WTC11 (cell line): ENCODE measurements at regions not wholly inside any gene's neighbourhood (a gene's known extent, or its start where the extent isn't known, plus 50 kb on each side); places are given as distances from the start of the nearest gene placed in this dataset.

Experiments used
- ATAC-seq: fragments of 200-7000 bp; cut with Tn5 transposase; 2 replicates; pipeline ENCODE4 v1.10.0; 2021; ENCODE audit warnings: mild to moderate bottlenecking, moderate library complexity
- CTCF ChIA-PET: fragments of 300-600 bp; sonication (Branson Sonifier 250); formaldehyde crosslinking; loops from one replicate; lab custom pipeline; 2021; ENCODE audit warnings: antibody characterized with exemption; lab: Charles Lee
- POLR2A ChIA-PET: fragments of 350-600 bp; sonication (Branson Sonifier 250); formaldehyde crosslinking; loops from one replicate; lab custom pipeline; 2021; ENCODE audit warnings: antibody characterized with exemption; lab: Charles Lee
- DNase-seq: peaks from one replicate; pipeline ENCODE4 v3.0.0; 2021; ENCODE audit warnings: low spot score
- H3K27ac Mint-ChIP-seq: 2 replicates; pipeline ENCODE4 v1.8.0; 2021; ENCODE audit warnings: mixed read lengths
- H3K27me3 Mint-ChIP-seq: 2 replicates; pipeline ENCODE4 v1.8.0; 2021; ENCODE audit warnings: low read depth, mild to moderate bottlenecking, moderate library complexity, mixed read lengths
- H3K36me3 Mint-ChIP-seq: 2 replicates; pipeline ENCODE4 v1.8.0; 2021; ENCODE audit warnings: mixed read lengths
- H3K4me1 Mint-ChIP-seq: 2 replicates; pipeline ENCODE4 v1.8.0; 2022; ENCODE audit warnings: mixed read lengths
- H3K4me3 Mint-ChIP-seq: 2 replicates; pipeline ENCODE4 v1.8.0; 2021; ENCODE audit warnings: mild to moderate bottlenecking, moderate library complexity, mixed read lengths
- H3K9me3 Mint-ChIP-seq: 2 replicates; pipeline ENCODE4 v1.8.0; 2021; ENCODE audit warnings: mixed read lengths
- ATF1 ChIP-seq: sonication (generic); formaldehyde crosslinking; IDR thresholded peaks from 2 replicates; pipeline ENCODE4 v1.8.1; 2023; ENCODE audit warnings: mild to moderate bottlenecking, moderate library complexity, missing genetic modification reagents
- CREM ChIP-seq: sonication (generic); formaldehyde crosslinking; IDR thresholded peaks from 2 replicates; pipeline ENCODE4 v1.8.1; 2022; ENCODE audit warnings: mild to moderate bottlenecking, missing genetic modification reagents, moderate library complexity
- GTF2I ChIP-seq: fragments of 250-450 bp; sonication (Bioruptor Pico); conservative IDR thresholded peaks from 2 replicates; pipeline ENCODE4 v1.4.0; 2021; ENCODE audit warnings: mild to moderate bottlenecking
- JUN ChIP-seq: sonication (generic); formaldehyde crosslinking; IDR thresholded peaks from 2 replicates; pipeline ENCODE4 v1.8.0; 2023; ENCODE audit warnings: mild to moderate bottlenecking, missing genetic modification reagents
- PRRX2 ChIP-seq: fragments of 250-450 bp; sonication (Bioruptor Pico); IDR thresholded peaks from 2 replicates; pipeline ENCODE4 v1.8.0; 2021; ENCODE audit warnings: mild to moderate bottlenecking
- SP1 ChIP-seq: sonication (generic); formaldehyde crosslinking; conservative IDR thresholded peaks from 2 replicates; pipeline ENCODE4 v1.8.1; 2022; ENCODE audit warnings: missing genetic modification reagents
- ZBTB21 ChIP-seq: sonication (generic); formaldehyde crosslinking; IDR thresholded peaks from 2 replicates; pipeline ENCODE4 v1.8.1; 2023; ENCODE audit warnings: mild to moderate bottlenecking, missing genetic modification reagents, borderline replicate concordance
- ZNF232 ChIP-seq: sonication (generic); formaldehyde crosslinking; IDR thresholded peaks from 2 replicates; pipeline ENCODE4 v1.8.0; 2022; ENCODE audit warnings: mild to moderate bottlenecking, missing genetic modification reagents
- TF ChIP-seq, protein P1 (sequence below): sonication (generic); formaldehyde crosslinking; IDR thresholded peaks from 2 replicates; pipeline ENCODE4 v1.8.1; 2023; ENCODE audit warnings: mild to moderate bottlenecking, moderate library complexity, missing genetic modification reagents
- TF ChIP-seq, protein P2 (sequence below): sonication (generic); formaldehyde crosslinking; IDR thresholded peaks from 2 replicates; pipeline ENCODE4 v1.8.0; 2023; ENCODE audit warnings: missing genetic modification reagents, mild to moderate bottlenecking, borderline replicate concordance
- TF ChIP-seq, protein P3 (sequence below): fragments of 250-450 bp; sonication (Bioruptor Pico); IDR thresholded peaks from 2 replicates; pipeline ENCODE4 v1.9.0; 2021; ENCODE audit warnings: mild to moderate bottlenecking
- TF ChIP-seq, protein P4 (sequence below): sonication (generic); formaldehyde crosslinking; IDR thresholded peaks from 2 replicates; pipeline ENCODE4 v1.8.1; 2023; ENCODE audit warnings: mild to moderate bottlenecking, missing genetic modification reagents, moderate library complexity
- TF ChIP-seq, protein P5 (sequence below): sonication (generic); formaldehyde crosslinking; IDR thresholded peaks from 2 replicates; pipeline ENCODE4 v1.8.0; 2022; ENCODE audit warnings: mild to moderate bottlenecking, missing genetic modification reagents
- TF ChIP-seq, protein P6 (sequence below): fragments of 200-600 bp; IDR thresholded peaks from 2 replicates; pipeline ENCODE4 v1.8.0; 2022; ENCODE audit warnings: antibody characterized with exemption

DNA sequence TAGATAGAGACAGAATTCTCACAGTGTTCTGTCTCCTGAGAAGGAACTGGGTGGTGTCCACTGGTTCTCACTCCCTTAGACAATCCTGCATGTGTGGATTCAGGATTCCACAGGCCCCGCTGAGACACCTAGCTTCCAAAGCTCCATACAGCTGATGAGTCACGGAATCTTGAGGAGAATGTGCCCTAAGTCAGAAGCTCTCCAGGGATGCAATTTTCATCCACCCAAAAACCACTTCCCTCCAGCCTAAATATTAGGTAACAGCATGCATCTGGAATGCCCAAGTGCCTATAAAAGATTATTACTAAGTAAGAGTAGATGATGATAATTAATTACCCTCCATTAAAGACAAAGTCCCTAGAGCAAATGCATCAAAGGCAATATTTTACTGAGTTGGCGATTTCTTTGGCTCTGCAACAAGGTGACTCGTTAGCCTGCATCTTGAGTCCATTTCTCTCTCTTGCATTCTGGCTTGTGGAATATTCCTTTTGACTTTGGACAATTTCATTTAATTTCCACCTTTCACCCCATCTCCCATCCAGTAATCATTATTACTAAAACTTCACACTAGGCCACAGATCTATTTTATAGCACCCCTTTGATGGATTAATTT, 475.1 kb downstream of the TNS1 start (continued):
- TF ChIP-seq, protein P1, sequence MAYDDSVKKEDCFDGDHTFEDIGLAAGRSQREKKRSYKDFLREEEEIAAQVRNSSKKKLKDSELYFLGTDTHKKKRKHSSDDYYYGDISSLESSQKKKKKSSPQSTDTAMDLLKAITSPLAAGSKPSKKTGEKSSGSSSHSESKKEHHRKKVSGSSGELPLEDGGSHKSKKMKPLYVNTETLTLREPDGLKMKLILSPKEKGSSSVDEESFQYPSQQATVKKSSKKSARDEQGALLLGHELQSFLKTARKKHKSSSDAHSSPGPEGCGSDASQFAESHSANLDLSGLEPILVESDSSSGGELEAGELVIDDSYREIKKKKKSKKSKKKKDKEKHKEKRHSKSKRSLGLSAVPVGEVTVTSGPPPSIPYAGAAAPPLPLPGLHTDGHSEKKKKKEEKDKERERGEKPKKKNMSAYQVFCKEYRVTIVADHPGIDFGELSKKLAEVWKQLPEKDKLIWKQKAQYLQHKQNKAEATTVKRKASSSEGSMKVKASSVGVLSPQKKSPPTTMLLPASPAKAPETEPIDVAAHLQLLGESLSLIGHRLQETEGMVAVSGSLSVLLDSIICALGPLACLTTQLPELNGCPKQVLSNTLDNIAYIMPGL: no peak
- TF ChIP-seq CREM (CRISPR knock-in tag) (no peak), PRRX2 (no peak), SP1 (no peak), ZBTB21 (CRISPR knock-in tag) (no peak)
- TF ChIP-seq, protein P2, sequence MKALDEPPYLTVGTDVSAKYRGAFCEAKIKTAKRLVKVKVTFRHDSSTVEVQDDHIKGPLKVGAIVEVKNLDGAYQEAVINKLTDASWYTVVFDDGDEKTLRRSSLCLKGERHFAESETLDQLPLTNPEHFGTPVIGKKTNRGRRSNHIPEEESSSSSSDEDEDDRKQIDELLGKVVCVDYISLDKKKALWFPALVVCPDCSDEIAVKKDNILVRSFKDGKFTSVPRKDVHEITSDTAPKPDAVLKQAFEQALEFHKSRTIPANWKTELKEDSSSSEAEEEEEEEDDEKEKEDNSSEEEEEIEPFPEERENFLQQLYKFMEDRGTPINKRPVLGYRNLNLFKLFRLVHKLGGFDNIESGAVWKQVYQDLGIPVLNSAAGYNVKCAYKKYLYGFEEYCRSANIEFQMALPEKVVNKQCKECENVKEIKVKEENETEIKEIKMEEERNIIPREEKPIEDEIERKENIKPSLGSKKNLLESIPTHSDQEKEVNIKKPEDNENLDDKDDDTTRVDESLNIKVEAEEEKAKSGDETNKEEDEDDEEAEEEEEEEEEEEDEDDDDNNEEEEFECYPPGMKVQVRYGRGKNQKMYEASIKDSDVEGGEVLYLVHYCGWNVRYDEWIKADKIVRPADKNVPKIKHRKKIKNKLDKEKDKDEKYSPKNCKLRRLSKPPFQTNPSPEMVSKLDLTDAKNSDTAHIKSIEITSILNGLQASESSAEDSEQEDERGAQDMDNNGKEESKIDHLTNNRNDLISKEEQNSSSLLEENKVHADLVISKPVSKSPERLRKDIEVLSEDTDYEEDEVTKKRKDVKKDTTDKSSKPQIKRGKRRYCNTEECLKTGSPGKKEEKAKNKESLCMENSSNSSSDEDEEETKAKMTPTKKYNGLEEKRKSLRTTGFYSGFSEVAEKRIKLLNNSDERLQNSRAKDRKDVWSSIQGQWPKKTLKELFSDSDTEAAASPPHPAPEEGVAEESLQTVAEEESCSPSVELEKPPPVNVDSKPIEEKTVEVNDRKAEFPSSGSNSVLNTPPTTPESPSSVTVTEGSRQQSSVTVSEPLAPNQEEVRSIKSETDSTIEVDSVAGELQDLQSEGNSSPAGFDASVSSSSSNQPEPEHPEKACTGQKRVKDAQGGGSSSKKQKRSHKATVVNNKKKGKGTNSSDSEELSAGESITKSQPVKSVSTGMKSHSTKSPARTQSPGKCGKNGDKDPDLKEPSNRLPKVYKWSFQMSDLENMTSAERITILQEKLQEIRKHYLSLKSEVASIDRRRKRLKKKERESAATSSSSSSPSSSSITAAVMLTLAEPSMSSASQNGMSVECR (CRISPR knock-in tag): no peak
- TF ChIP-seq, protein P3, sequence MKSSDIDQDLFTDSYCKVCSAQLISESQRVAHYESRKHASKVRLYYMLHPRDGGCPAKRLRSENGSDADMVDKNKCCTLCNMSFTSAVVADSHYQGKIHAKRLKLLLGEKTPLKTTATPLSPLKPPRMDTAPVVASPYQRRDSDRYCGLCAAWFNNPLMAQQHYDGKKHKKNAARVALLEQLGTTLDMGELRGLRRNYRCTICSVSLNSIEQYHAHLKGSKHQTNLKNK (CRISPR knock-in tag): no peak

DNA sequence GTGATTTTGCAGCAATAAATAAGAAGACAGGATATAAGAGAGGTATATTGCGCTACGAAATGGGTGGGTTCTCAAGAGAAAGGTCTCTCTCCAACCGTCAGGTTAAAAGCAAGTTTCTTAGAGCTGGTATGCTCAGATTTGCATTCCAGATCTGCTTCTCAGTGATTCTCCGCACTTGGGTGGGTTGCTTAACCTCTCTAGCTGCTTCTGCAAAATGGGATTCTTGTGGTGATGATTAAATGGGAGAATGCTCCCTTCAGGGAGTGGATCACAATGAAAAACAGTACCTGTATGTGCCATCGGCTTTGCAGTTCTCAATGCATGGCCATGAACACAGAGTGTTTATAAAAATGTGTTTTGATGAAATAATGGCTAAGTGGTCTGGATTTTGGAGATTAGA, 477.7 kb downstream of the TNS1 start:
- H3K9me3 Mint-ChIP-seq: no peaks in the 10 kb centered on the region
- H3K4me3 Mint-ChIP-seq: no peak overlapping the region
- H3K36me3 Mint-ChIP-seq: no peaks in the 10 kb centered on the region
- ChIA-PET CTCF (interaction anchor here (1.6 kb wide), 1 partner anchor 125 kb away, joined by 3 read pairs; no protein-coding TSS in a partner anchor), POLR2A (no interaction called here)
- H3K27me3 Mint-ChIP-seq: peaks cover 8% of the 10 kb centered on the region; the same call in 1 of the 2 replicates
- DNase-seq (no peak), ATAC-seq (no peak)
- H3K27ac Mint-ChIP-seq: no peak overlapping the region
- TF ChIP-seq, protein P4, sequence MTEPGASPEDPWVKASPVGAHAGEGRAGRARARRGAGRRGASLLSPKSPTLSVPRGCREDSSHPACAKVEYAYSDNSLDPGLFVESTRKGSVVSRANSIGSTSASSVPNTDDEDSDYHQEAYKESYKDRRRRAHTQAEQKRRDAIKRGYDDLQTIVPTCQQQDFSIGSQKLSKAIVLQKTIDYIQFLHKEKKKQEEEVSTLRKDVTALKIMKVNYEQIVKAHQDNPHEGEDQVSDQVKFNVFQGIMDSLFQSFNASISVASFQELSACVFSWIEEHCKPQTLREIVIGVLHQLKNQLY (CRISPR knock-in tag): no peak
- H3K4me1 Mint-ChIP-seq: no peaks in the 10 kb centered on the region

DNA sequence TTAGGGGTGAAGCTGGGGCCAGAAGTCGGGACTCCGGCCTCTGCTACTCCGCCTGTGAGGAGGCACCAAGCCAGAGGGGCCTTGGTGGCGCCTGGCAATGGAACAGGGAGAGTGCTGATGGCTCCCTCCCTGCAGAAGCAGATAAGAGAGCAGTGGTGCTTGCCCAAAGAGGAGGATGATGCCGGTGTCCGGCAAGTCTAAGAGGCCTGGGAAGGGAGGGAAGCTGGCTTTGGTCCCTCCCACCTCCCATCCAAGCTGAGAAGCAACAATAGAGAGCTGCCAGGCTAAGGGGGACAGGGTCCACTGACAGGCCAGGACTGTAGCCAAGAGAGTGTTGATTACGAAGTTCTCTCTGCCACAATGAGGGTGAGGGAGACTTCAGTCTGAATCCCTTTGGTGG, 479.5 kb downstream of the TNS1 start:
- POLR2A ChIA-PET: no interaction called here
- no peak for TF ChIP-seq JUN (CRISPR knock-in tag)
- TF ChIP-seq, protein P5, sequence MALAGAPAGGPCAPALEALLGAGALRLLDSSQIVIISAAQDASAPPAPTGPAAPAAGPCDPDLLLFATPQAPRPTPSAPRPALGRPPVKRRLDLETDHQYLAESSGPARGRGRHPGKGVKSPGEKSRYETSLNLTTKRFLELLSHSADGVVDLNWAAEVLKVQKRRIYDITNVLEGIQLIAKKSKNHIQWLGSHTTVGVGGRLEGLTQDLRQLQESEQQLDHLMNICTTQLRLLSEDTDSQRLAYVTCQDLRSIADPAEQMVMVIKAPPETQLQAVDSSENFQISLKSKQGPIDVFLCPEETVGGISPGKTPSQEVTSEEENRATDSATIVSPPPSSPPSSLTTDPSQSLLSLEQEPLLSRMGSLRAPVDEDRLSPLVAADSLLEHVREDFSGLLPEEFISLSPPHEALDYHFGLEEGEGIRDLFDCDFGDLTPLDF (CRISPR knock-in tag): no peak
- TF ChIP-seq ATF1 (CRISPR knock-in tag): no peak
- TF ChIP-seq ZNF232 (CRISPR knock-in tag): no peak
- TF ChIP-seq, protein P6, sequence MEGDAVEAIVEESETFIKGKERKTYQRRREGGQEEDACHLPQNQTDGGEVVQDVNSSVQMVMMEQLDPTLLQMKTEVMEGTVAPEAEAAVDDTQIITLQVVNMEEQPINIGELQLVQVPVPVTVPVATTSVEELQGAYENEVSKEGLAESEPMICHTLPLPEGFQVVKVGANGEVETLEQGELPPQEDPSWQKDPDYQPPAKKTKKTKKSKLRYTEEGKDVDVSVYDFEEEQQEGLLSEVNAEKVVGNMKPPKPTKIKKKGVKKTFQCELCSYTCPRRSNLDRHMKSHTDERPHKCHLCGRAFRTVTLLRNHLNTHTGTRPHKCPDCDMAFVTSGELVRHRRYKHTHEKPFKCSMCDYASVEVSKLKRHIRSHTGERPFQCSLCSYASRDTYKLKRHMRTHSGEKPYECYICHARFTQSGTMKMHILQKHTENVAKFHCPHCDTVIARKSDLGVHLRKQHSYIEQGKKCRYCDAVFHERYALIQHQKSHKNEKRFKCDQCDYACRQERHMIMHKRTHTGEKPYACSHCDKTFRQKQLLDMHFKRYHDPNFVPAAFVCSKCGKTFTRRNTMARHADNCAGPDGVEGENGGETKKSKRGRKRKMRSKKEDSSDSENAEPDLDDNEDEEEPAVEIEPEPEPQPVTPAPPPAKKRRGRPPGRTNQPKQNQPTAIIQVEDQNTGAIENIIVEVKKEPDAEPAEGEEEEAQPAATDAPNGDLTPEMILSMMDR: no peak
- TF ChIP-seq GTF2I (CRISPR knock-in tag): no peak
- TF ChIP-seq, protein P2 (CRISPR knock-in tag): no peak

More for the DNA sequence above, 479.5 kb downstream of the TNS1 start:
- peaks cover 8% of the 10 kb centered on the region; the same call in 1 of the 2 replicates for H3K27me3 Mint-ChIP-seq
- H3K27ac Mint-ChIP-seq: no peak overlapping the region
- CTCF ChIA-PET: interaction anchor here (1.2 kb wide), 1 partner anchor 13 kb away, joined by 3 read pairs; no protein-coding TSS in a partner anchor
- ATAC-seq (no peak), DNase-seq (no peak)
- H3K36me3 Mint-ChIP-seq: no peaks in the 10 kb centered on the region
- H3K4me1 Mint-ChIP-seq: no peaks in the 10 kb centered on the region
- H3K9me3 Mint-ChIP-seq: no peaks in the 10 kb centered on the region
- no peak overlapping the region for H3K4me3 Mint-ChIP-seq
